ENCODE measurements at regions not wholly inside any gene's neighbourhood (a gene's known extent, or its start where the extent isn't known, plus 50 kb on each side); places are given as distances from the start of the nearest gene placed in this dataset.

GRCh38 chr10:89153971-89154370 is 53.1 kb downstream of the CH25H start:
- no peak for DNase-seq

GRCh38 chr10:89153116-89153515 is 54.0 kb downstream of the CH25H start:
- no peak for DNase-seq

GRCh38 chr10:89151857-89152256 is 55.3 kb downstream of the CH25H start:
- DNase-seq, result no peak

GRCh38 chr10:89148061-89148460 is 59.1 kb downstream of the CH25H start:
- no peak for DNase-seq

GRCh38 chr10:89147256-89147655 is 59.9 kb downstream of the CH25H start:
- no peak for DNase-seq

GRCh38 chr10:89144836-89145235 is 62.3 kb downstream of the CH25H start:
- no peak for DNase-seq

GRCh38 chr10:89142590-89142989 is 64.5 kb downstream of the CH25H start:
- no peak for DNase-seq

GRCh38 chr10:89138755-89139490 is 68.2 kb downstream of the CH25H start:
- no peak for DNase-seq

- DNase-seq, result no peak
These were observed 72.2 kb downstream of the CH25H start for GRCh38 chr10:89134963-89135362.

- DNase-seq, result no peak
These were observed 77.2 kb downstream of the CH25H start for GRCh38 chr10:89129911-89130310.

- no peak for DNase-seq
These were observed 84.6 kb downstream of the CH25H start for GRCh38 chr10:89122433-89123051.

- DNase-seq, result no peak
These were observed 85.4 kb downstream of the CH25H start for GRCh38 chr10:89121764-89122020.

GRCh38 chr10:89120931-89121763 is 86.0 kb downstream of the CH25H start:
- no peak for DNase-seq

GRCh38 chr10:89119651-89120050 is 87.5 kb downstream of the CH25H start:
- DNase-seq, result no peak

GRCh38 chr10:89118091-89118490 is 89.0 kb downstream of the CH25H start:
- no peak for DNase-seq

GRCh38 chr10:89115876-89116627 is 91.1 kb downstream of the CH25H start:
- DNase-seq, result no peak

- no peak for DNase-seq
These were observed 92.1 kb downstream of the CH25H start for GRCh38 chr10:89114846-89115625.

GRCh38 chr10:89102735-89103134 is 104.4 kb downstream of the CH25H start:
- no peak for DNase-seq

GRCh38 chr10:89101943-89102342 is 105.2 kb downstream of the CH25H start:
- no peak for DNase-seq

- DNase-seq, result no peak
These were observed 106.4 kb downstream of the CH25H start for GRCh38 chr10:89100680-89101079.

GRCh38 chr10:89097226-89097625 is 106.6 kb downstream of the FAS start:
- no peak for DNase-seq

GRCh38 chr10:89095701-89096391 is 105.2 kb downstream of the FAS start:
- DNase-seq, result no peak

Data from activated naive CD4-positive, alpha-beta T cell treated with Interleukin-2 at 50 U/mL for 16 hours (primary cell).